Breast epithelium (tissue), 3 donors: ENCODE measurements at regions not wholly inside any gene's neighbourhood (a gene's known extent, or its start where the extent isn't known, plus 50 kb on each side); places are given as distances from the start of the nearest gene placed in this dataset.

Experiments used
- POLR2A ChIP-seq: fragments of 450-650 bp; IDR thresholded peaks from one replicate; pipeline ENCODE4 v1.6.1; 2016; ENCODE audit warnings: antibody characterized with exemption, mild to moderate bottlenecking, moderate library complexity
- TF ChIP-seq, protein P1 (sequence below), 3 donors: fragments of 450-650 bp; IDR thresholded peaks; one replicate each; pipeline ENCODE4 v1.5.1; 2016 to 2017; ENCODE audit warnings: antibody characterized with exemption in 3 of 3, mild to moderate bottlenecking in 3 of 3, moderate library complexity in 3 of 3

DNA sequence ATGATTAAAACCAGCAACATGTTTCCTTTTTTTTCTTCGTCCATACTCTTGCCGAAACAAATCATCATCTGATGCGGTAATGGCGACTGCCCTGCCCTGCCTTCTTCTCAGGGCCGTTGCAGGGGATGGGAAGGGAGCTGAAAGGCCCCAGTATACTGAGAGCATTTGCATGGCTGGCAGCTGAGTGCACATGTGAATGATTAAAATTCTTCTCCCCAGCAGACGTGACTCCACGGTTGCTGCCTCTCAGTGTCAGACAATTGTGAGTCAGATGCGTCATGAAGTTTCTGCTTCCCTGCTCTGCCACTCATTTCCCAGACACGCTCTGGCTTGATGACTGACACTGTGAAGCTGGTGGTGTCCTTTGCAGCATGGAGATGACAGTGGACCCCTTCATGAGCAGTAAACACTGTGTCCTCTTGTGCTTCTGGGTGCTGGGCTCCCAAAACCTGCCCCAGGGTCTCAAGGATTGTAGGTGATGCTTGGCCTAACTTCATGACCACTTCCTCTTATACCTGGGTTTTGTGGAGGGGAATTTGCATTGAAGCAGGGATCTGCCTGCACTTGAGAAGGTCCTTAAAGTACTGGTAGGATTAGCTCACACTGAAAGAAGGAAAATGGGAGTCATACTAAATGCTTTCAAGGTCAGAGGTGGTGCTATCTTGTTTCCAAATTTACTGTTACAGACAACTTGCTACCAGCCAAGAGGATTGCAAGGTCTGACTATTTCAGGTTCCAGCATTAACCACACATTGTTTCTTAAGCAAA, 222.5 kb upstream of the COPS8 start:
- TF ChIP-seq, protein P1, sequence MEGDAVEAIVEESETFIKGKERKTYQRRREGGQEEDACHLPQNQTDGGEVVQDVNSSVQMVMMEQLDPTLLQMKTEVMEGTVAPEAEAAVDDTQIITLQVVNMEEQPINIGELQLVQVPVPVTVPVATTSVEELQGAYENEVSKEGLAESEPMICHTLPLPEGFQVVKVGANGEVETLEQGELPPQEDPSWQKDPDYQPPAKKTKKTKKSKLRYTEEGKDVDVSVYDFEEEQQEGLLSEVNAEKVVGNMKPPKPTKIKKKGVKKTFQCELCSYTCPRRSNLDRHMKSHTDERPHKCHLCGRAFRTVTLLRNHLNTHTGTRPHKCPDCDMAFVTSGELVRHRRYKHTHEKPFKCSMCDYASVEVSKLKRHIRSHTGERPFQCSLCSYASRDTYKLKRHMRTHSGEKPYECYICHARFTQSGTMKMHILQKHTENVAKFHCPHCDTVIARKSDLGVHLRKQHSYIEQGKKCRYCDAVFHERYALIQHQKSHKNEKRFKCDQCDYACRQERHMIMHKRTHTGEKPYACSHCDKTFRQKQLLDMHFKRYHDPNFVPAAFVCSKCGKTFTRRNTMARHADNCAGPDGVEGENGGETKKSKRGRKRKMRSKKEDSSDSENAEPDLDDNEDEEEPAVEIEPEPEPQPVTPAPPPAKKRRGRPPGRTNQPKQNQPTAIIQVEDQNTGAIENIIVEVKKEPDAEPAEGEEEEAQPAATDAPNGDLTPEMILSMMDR (IDR thresholded peaks at IDR 0.05): no peak
- no peak for TF ChIP-seq POLR2A
